MG63 (cell line): ENCODE measurements at regions not wholly inside any gene's neighbourhood (a gene's known extent, or its start where the extent isn't known, plus 50 kb on each side); places are given as distances from the start of the nearest gene placed in this dataset.
"Not testable (repeated sequence)": the region's sequence is repeated elsewhere in the genome, so short reads cannot be mapped to it uniquely, and the experiment has no call there.

Source experiments
- DNase-seq: peaks from one replicate; pipeline ENCODE4 v3.0.0-alpha.2; 2020
- H3K27me3 ChIP-seq: fragments of 250-450 bp; sonication (Bioruptor Pico); 2 replicates; pipeline ENCODE4 v1.5.1; 2020; ENCODE audit warnings: mild to moderate bottlenecking, moderate library complexity
- H3K36me3 ChIP-seq: fragments of 250-450 bp; sonication (Bioruptor Pico); 2 replicates; pipeline ENCODE4 v1.5.1; 2020; ENCODE audit warnings: mild to moderate bottlenecking, moderate library complexity
- H3K4me3 ChIP-seq: fragments of 250-450 bp; sonication (Bioruptor Pico); 2 replicates; pipeline ENCODE4 v1.5.1; 2020; ENCODE audit warnings: mild to moderate bottlenecking, moderate library complexity
- H3K9me3 ChIP-seq: fragments of 250-450 bp; sonication (Bioruptor Pico); 2 replicates; pipeline ENCODE4 v1.5.1; 2020; ENCODE audit warnings: mild to moderate bottlenecking, moderate library complexity

GRCh38 chr19:40940771-40941170 is 50.3 kb upstream of the CYP2B6 start:
- not testable (repeated sequence) for DNase-seq, H3K36me3 ChIP-seq, H3K9me3 ChIP-seq, H3K4me3 ChIP-seq
- peaks cover 15% of the 10 kb centered on the region for H3K27me3 ChIP-seq

- H3K9me3 ChIP-seq, H3K4me3 ChIP-seq, H3K36me3 ChIP-seq, DNase-seq: not testable (repeated sequence)
- peaks cover 13% of the 10 kb centered on the region for H3K27me3 ChIP-seq
These were observed 53.1 kb upstream of the CYP2B6 start for GRCh38 chr19:40938007-40938406.

- peaks cover 10% of the 10 kb centered on the region for H3K27me3 ChIP-seq
- no peaks in the 10 kb centered on the region for H3K36me3 ChIP-seq
- H3K9me3 ChIP-seq: no peaks in the 10 kb centered on the region
- no peak for DNase-seq
- no peak overlapping the region for H3K4me3 ChIP-seq
These were observed 54.3 kb upstream of the CYP2B6 start for GRCh38 chr19:40936755-40937154.

DNA sequence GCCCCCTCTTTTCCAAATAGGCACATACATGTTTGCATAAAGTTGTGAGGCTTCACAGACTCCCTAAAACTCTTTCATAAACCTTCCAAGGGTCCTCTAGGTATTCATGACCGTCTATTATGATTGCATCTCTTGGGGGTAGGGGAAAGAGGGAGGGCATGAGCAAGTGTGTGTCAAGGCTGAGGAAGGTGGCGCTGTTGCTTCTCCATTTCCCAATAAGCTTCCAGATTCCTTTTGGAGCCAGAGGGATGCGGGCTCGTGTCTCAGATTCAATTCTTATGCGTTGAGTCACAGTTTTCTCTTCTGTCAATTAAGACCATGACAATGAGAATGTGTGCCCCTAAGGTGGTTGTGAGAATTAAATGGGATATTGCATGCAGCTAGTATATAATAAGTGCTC is 51.0 kb upstream of the CYP2A7 start:
- no peaks in the 10 kb centered on the region for H3K36me3 ChIP-seq
- DNase-seq: peak; percentile 42
- H3K4me3 ChIP-seq: no peak overlapping the region
- no peaks in the 10 kb centered on the region for H3K9me3 ChIP-seq
- H3K27me3 ChIP-seq: peaks cover 12% of the 10 kb centered on the region

DNA sequence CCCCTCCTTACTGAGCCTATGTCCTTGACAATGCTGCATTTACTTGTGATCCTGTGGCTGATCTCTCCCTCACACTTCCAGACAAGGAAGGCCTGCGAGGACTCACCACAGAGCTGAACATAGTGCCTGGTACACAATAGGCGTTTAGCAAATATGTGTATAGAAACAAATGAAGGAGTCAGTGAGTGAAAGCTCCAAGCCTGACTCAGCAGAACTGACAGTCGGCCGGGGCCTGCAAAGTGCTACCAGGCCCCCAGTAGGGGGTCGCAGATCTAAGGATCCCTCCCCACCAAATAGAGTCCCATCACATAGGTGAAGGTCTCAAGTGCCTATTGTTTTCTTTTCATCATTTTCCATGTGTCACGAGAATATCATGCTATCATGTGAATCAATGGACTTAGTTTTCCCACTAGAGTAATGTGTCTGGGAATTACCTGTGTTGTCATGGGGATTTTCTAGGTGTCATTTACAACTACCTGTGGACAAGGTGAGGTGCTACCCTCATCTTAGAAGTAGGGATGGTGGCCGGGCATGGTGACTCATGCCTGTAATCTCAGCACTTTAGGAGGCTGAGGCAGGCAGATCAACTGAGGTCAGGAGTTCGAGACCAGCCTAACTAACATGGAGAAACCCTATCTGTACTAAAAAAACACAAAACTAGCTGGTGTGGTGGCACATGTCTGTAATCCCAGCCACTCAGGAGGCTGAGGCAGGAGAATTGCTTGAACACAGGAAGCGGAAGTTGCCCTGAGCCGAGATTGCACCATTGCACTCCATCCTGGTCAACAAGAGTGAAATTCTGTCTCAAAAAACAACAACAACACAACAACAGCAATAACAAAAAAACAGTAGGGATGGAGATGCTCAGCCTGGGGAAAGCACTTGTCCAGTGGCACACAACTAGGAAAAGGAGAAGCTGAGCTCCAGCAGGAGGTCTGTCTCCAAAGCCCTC is 50.3 kb upstream of the CYP2A7 start:
- H3K9me3 ChIP-seq: no peaks in the 10 kb centered on the region
- DNase-seq: no peak

More for the DNA sequence above, 50.3 kb upstream of the CYP2A7 start:
- Histone ChIP-seq H3K4me3 (no peak overlapping the region), H3K36me3 (no peaks in the 10 kb centered on the region), H3K27me3 (peaks cover 13% of the 10 kb centered on the region)
